ENCODE measurements at regions not wholly inside any gene's neighbourhood (a gene's known extent, or its start where the extent isn't known, plus 50 kb on each side); places are given as distances from the start of the nearest gene placed in this dataset.

- TF ChIP-seq, protein P1, sequence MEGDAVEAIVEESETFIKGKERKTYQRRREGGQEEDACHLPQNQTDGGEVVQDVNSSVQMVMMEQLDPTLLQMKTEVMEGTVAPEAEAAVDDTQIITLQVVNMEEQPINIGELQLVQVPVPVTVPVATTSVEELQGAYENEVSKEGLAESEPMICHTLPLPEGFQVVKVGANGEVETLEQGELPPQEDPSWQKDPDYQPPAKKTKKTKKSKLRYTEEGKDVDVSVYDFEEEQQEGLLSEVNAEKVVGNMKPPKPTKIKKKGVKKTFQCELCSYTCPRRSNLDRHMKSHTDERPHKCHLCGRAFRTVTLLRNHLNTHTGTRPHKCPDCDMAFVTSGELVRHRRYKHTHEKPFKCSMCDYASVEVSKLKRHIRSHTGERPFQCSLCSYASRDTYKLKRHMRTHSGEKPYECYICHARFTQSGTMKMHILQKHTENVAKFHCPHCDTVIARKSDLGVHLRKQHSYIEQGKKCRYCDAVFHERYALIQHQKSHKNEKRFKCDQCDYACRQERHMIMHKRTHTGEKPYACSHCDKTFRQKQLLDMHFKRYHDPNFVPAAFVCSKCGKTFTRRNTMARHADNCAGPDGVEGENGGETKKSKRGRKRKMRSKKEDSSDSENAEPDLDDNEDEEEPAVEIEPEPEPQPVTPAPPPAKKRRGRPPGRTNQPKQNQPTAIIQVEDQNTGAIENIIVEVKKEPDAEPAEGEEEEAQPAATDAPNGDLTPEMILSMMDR (IDR thresholded peaks at IDR 0.05): no peak
- TF ChIP-seq POLR2A (IDR thresholded peaks at IDR 0.05): no peak
These were observed 161.7 kb downstream of the TFCP2L1 start for GRCh38 chr2:121123268-121123667.
